GM23248 (cell line): ENCODE measurements at regions not wholly inside any gene's neighbourhood (a gene's known extent, or its start where the extent isn't known, plus 50 kb on each side); places are given as distances from the start of the nearest gene placed in this dataset.

Source experiments
- EZH2 ChIP-seq: fragments of 200-600 bp; sonication (generic); IDR thresholded peaks from 2 replicates; pipeline ENCODE4 v1.6.1; 2018; ENCODE audit warnings: antibody characterized with exemption, mild to moderate bottlenecking; ENCODE audit not compliant: insufficient read depth, poor library complexity, severe bottlenecking
- EZH2phosphoT487 ChIP-seq: fragments of 200-600 bp; sonication (generic); IDR thresholded peaks from 2 replicates; pipeline ENCODE4 v1.6.1; 2018; ENCODE audit warnings: antibody characterized with exemption, moderate library complexity, mild to moderate bottlenecking, low read depth; ENCODE audit not compliant: insufficient read depth

GRCh38 chr13:22220151-22221135 lies 549.6 kb downstream of the FGF9 start:
- no peak for TF ChIP-seq EZH2
- no peak for TF ChIP-seq EZH2phosphoT487
